CD14-positive monocyte (primary cell): ENCODE measurements at regions not wholly inside any gene's neighbourhood (a gene's known extent, or its start where the extent isn't known, plus 50 kb on each side); places are given as distances from the start of the nearest gene placed in this dataset.
A peak's percentile ranks its signal among the peaks of the same experiment; 100 is the strongest.

Experiments
- DNase-seq, 3 donors: peaks; one replicate each; pipeline ENCODE4 v3.0.0-alpha.2; 2011 to 2022
- H2AFZ ChIP-seq: 2 replicates; pipeline ENCODE4 v1.6.0; 2012; ENCODE audit warnings: mild to moderate bottlenecking, low read depth, low read length, inconsistent platforms; ENCODE audit not compliant: insufficient read depth, poor library complexity, severe bottlenecking
- H3K27ac ChIP-seq, 2 donors: 1 replicate in 1 of 2; 2 replicates in 1 of 2; pipeline ENCODE4 v1.5.1; 2012 to 2013; ENCODE audit warnings: low read length in 2 of 2, control low read depth in 1 of 2, inconsistent platforms in 1 of 2, low read depth in 1 of 2, mild to moderate bottlenecking in 1 of 2
- H3K27me3 ChIP-seq, 2 donors: one replicate each; pipeline versions ENCODE4 v1.6.0 to v1.6.1; 2011 to 2013; ENCODE audit warnings: low read length in 2 of 2; ENCODE audit not compliant: control insufficient read depth in 2 of 2, insufficient read depth in 2 of 2
- H3K36me3 ChIP-seq, 2 donors: replicated peaks in 1 of 2; 1 replicate in 1 of 2; 2 replicates in 1 of 2; pipeline versions ENCODE4 v1.5.1 to v1.6.1; 2012 to 2013; ENCODE audit warnings: low read length in 2 of 2, control low read depth in 1 of 2, inconsistent platforms in 1 of 2, mild to moderate bottlenecking in 1 of 2; ENCODE audit not compliant: insufficient read depth in 2 of 2, control insufficient read depth in 1 of 2
- H3K4me1 ChIP-seq, 2 donors: 1 replicate in 1 of 2; 2 replicates in 1 of 2; pipeline versions ENCODE4 v1.5.1 to v1.6.1; 2012 to 2013; ENCODE audit warnings: low read length in 2 of 2, control low read depth in 1 of 2, inconsistent platforms in 1 of 2, mild to moderate bottlenecking in 1 of 2, moderate library complexity in 1 of 2; ENCODE audit not compliant: insufficient read depth in 2 of 2, control insufficient read depth in 1 of 2
- H3K4me2 ChIP-seq: replicated peaks from 2 replicates; pipeline ENCODE3; 2012; ENCODE audit warnings: low read length, moderate library complexity, mild to moderate bottlenecking; ENCODE audit not compliant: poor library complexity, severe bottlenecking; ENCODE audit errors: extremely low read depth
- H3K4me3 ChIP-seq, 3 experiments: fragments of 200-600 bp in 1 of 3; sonication (generic) in 1 of 3; replicated peaks in 1 of 3; 1 replicate in 2 of 3; 2 replicates in 1 of 3; pipeline ENCODE4 v1.5.1; 2011 to 2013; ENCODE audit warnings: low read length in 3 of 3, mild to moderate bottlenecking in 3 of 3, control low read depth in 2 of 3, low read depth in 2 of 3, inconsistent platforms in 1 of 3, moderate library complexity in 1 of 3
- H3K79me2 ChIP-seq: 2 replicates; pipeline ENCODE4 v1.6.0; 2012; ENCODE audit warnings: mild to moderate bottlenecking, control low read depth, inconsistent platforms, low read length, moderate library complexity; ENCODE audit not compliant: insufficient read depth
- H3K9ac ChIP-seq: 2 replicates; pipeline ENCODE4 v1.6.0; 2017; ENCODE audit warnings: low read length, mild to moderate bottlenecking; ENCODE audit not compliant: insufficient read depth, poor library complexity, severe bottlenecking
- H3K9me3 ChIP-seq, 2 donors: replicated peaks in 1 of 2; 1 replicate in 1 of 2; 2 replicates in 1 of 2; pipeline versions ENCODE4 v1.5.1 to v1.6.1; 2012 to 2013; ENCODE audit warnings: low read length in 2 of 2, control low read depth in 1 of 2; ENCODE audit not compliant: control insufficient read depth in 1 of 2, insufficient read depth in 1 of 2
- H4K20me1 ChIP-seq: 2 replicates; pipeline ENCODE4 v1.6.0; 2012; ENCODE audit warnings: mild to moderate bottlenecking, low read length, control low read depth, moderate library complexity; ENCODE audit not compliant: insufficient read depth
- H3K27ac Mint-ChIP-seq, 7 donors: one replicate each; pipeline ENCODE4 v1.8.0; 2020; ENCODE audit warnings: mild to moderate bottlenecking in 7 of 7, mixed read lengths in 7 of 7, moderate library complexity in 6 of 7, inconsistent platforms in 2 of 7
- H3K27me3 Mint-ChIP-seq, 3 donors: one replicate each; pipeline ENCODE4 v1.8.0; 2021 to 2022; ENCODE audit warnings: low read depth in 3 of 3, mild to moderate bottlenecking in 3 of 3, mixed read lengths in 3 of 3, moderate library complexity in 3 of 3, inconsistent platforms in 1 of 3
- H3K36me3 Mint-ChIP-seq, 2 donors: one replicate each; pipeline ENCODE4 v1.8.0; 2020; ENCODE audit warnings: mixed read lengths in 2 of 2, inconsistent platforms in 1 of 2, mild to moderate bottlenecking in 1 of 2
- H3K4me1 Mint-ChIP-seq: one replicate; pipeline ENCODE4 v1.8.0; 2020; ENCODE audit warnings: mild to moderate bottlenecking, mixed read lengths
- H3K4me3 Mint-ChIP-seq, 2 donors: one replicate each; pipeline ENCODE4 v1.8.0; 2020; ENCODE audit warnings: mild to moderate bottlenecking in 2 of 2, mixed read lengths in 2 of 2, moderate library complexity in 1 of 2
- H3K9me3 Mint-ChIP-seq, 7 donors: one replicate each; pipeline ENCODE4 v1.8.0; 2020 to 2022; ENCODE audit warnings: mixed read lengths in 7 of 7, mild to moderate bottlenecking in 6 of 7, moderate library complexity in 6 of 7, inconsistent platforms in 2 of 7
- CTCF ChIP-seq: fragments of 200-600 bp; IDR thresholded peaks from one replicate; pipeline ENCODE4 v1.8.0; 2022; ENCODE audit warnings: antibody characterized with exemption, mild to moderate bottlenecking
- WGBS: methylation state at CpG from one replicate; pipeline ENCODE4 v1.1.5; 2013; ENCODE audit warnings: missing lambda C conversion rate; ENCODE audit not compliant: insufficient coverage; 5-methylcytosine and 5-hydroxymethylcytosine counted together
- intact Hi-C, 2 donors: fragments of 100-400 bp; cut with micrococcal nuclease; formaldehyde crosslinking; loops; one replicate each; pipeline versions ENCODE4 v1.15.0 to v1.15.1; 2023

- Mint-ChIP-seq H3K4me1 (no peaks in the 10 kb centered on the region), H3K27ac (peak overlapping the region in 1 of 7 donors; percentile 10)
- intact Hi-C loops, result no loop called here
Observed at GRCh38 chrX:65813245-65813644, 145.8 kb downstream of the MSN start.

GRCh38 chrX:65811558-65812228, 144.2 kb downstream of the MSN start:
- H3K36me3 Mint-ChIP-seq, result no peaks in the 10 kb centered on the region
- Histone ChIP-seq H3K27me3 (peaks cover 0 to 30% of the 10 kb centered on the region in 2 donors), H3K4me1 (no peaks in the 10 kb centered on the region), H4K20me1 (no peaks in the 10 kb centered on the region), H3K79me2 (no peaks in the 10 kb centered on the region), H3K9me3 (peaks cover 3 to 20% of the 10 kb centered on the region in 2 donors), H3K36me3 (no peaks in the 10 kb centered on the region), H3K9ac (no peak overlapping the region), H3K4me2 (no peak overlapping the region), H3K27ac (no peak overlapping the region), H3K4me3 (no peak overlapping the region), H2AFZ (no peak overlapping the region)
- H3K4me3 Mint-ChIP-seq, result no peak overlapping the region
- no peak for DNase-seq
- intact Hi-C loops, result no loop called here
- H3K9me3 Mint-ChIP-seq, result peaks cover 2 to 20% (median 11%) of the 10 kb centered on the region in 7 donors
- peaks cover 0 to 47% (median 4%) of the 10 kb centered on the region in 3 donors for H3K27me3 Mint-ChIP-seq
- no peaks in the 10 kb centered on the region for H3K4me1 Mint-ChIP-seq
- TF ChIP-seq CTCF, result no peak
- H3K27ac Mint-ChIP-seq, result no peak overlapping the region

More at GRCh38 chrX:65813245-65813644, 145.8 kb downstream of the MSN start:
- Histone ChIP-seq H3K9me3 (peaks cover 3 to 20% of the 10 kb centered on the region in 2 donors), H3K4me2 (no peak overlapping the region), H3K4me1 (no peaks in the 10 kb centered on the region), H2AFZ (no peak overlapping the region), H3K27ac (no peak overlapping the region), H3K27me3 (peaks cover 0 to 26% of the 10 kb centered on the region in 2 donors), H3K4me3 (no peak overlapping the region), H3K9ac (no peak overlapping the region), H4K20me1 (no peaks in the 10 kb centered on the region), H3K79me2 (no peaks in the 10 kb centered on the region), H3K36me3 (no peaks in the 10 kb centered on the region)
- H3K27me3 Mint-ChIP-seq, result peaks cover 0 to 42% (median 2%) of the 10 kb centered on the region in 3 donors
- WGBS, result no CpG with 5 or more reads among the region's 1 CpG
- H3K9me3 Mint-ChIP-seq, result peaks cover 2 to 20% (median 7%) of the 10 kb centered on the region in 7 donors
- TF ChIP-seq CTCF, result no peak
- no peak for DNase-seq
- H3K36me3 Mint-ChIP-seq, result no peaks in the 10 kb centered on the region
- no peak overlapping the region for H3K4me3 Mint-ChIP-seq
